Ovary (tissue), 7 donors: ENCODE measurements at regions not wholly inside any gene's neighbourhood (a gene's known extent, or its start where the extent isn't known, plus 50 kb on each side); places are given as distances from the start of the nearest gene placed in this dataset.

Experiments used
- DNase-seq, 5 donors: peaks; one replicate each; pipeline ENCODE4 v3.0.0-alpha.2; 2019 to 2020
- H3K27ac ChIP-seq, 2 donors: fragments of 200-600 bp; one replicate each; pipeline versions ENCODE4 v1.5.1 to v1.8.0; 2019 to 2022
- H3K27me3 ChIP-seq: fragments of 200-600 bp; one replicate; pipeline ENCODE4 v1.8.0; 2022
- H3K36me3 ChIP-seq: fragments of 200-600 bp; sonication (generic); one replicate; pipeline ENCODE4 v1.5.1; 2019
- H3K4me1 ChIP-seq: one replicate; pipeline ENCODE4 v1.8.1; 2013; ENCODE audit warnings: mild to moderate bottlenecking, moderate library complexity; ENCODE audit not compliant: insufficient read depth
- H3K4me3 ChIP-seq: fragments of 200-600 bp; sonication (generic); one replicate; pipeline ENCODE4 v1.5.1; 2017
- H3K9me3 ChIP-seq, 2 donors: fragments of 200-600 bp in 1 of 2; sonication (generic) in 1 of 2; one replicate each; pipeline versions ENCODE4 v1.5.1 to v1.8.1; 2013 to 2019; ENCODE audit warnings: mild to moderate bottlenecking in 1 of 2, moderate library complexity in 1 of 2
- CTCF ChIP-seq, 3 donors: fragments of 450-650 bp in 2 of 3; fragments of 200-600 bp in 1 of 3; IDR thresholded peaks; one replicate each; pipeline versions ENCODE4 v1.5.1 to v1.8.0; 2016 to 2022; ENCODE audit warnings: antibody characterized with exemption in 3 of 3, mild to moderate bottlenecking in 1 of 3
- EP300 ChIP-seq: sonication (generic); formaldehyde crosslinking; IDR thresholded peaks from one replicate; pipeline ENCODE4 v1.6.1; 2017; ENCODE audit warnings: antibody characterized with exemption
- POLR2A ChIP-seq: fragments of 450-650 bp; IDR thresholded peaks from one replicate; pipeline ENCODE4 v1.6.1; 2017; ENCODE audit warnings: antibody characterized with exemption, mild to moderate bottlenecking, moderate library complexity
- WGBS, 3 donors: extraction: QIAGEN DNeasy Blood & Tissue Kit in 1 of 3; methylation state at CpG; one replicate each; pipeline versions ENCODE4 v1.1.5 to v1.1.7; 2013 to 2017; 5-methylcytosine and 5-hydroxymethylcytosine counted together
- intact Hi-C, 4 donors: fragments of 100-400 bp; cut with DNase I; formaldehyde crosslinking; loops; one replicate each; pipeline versions ENCODE4 v1.11.0 to v1.15.1; 2022 to 2023
- donor health status: DM: no; HTN: no; CAD: no; lungs with moderate emphysema.
- donor health status: DM: no; HTN: no; CAD: no.
- donor health status: Bipolar disorder and iron deficiency.
- donor health status: DM: no; HTN: no; CAD: no.
- donor health status: DM: yes; HTN: yes; CAD: no.

DNA sequence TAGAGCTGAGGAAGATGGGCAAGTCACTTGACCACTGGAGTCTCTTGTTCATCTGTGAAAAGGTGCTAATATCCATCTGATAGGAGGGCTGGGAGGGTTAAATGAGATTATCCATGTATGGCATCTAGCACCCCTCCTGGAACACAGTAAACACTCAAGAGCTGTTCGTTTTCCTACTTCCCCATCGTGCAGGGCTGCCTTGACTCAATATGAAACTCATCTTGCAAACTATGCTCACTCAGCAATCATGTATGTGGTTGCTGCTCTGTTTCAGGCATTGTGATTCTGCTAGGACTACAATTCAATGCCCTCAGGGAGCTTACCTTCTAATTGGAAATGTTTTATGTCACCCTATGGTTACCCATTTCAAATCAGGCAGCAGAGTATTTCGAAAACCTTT lies 395.6 kb downstream of the BCAT1 start:
- Histone ChIP-seq H3K9me3 (no peaks in the 10 kb centered on the region), H3K4me3 (no peak overlapping the region), H3K4me1 (peaks cover 4% of the 10 kb centered on the region), H3K27me3 (no peaks in the 10 kb centered on the region), H3K36me3 (no peaks in the 10 kb centered on the region), H3K27ac (no peak overlapping the region)
- TF ChIP-seq POLR2A: no peak
- TF ChIP-seq EP300: no peak
- TF ChIP-seq CTCF (IDR thresholded peaks at IDR 0.05): no peak
- 88 to 98% (median 95%) methylated on average over 3 of the region's 3 CpGs for WGBS, 3 donors
- intact Hi-C loops: no loop called here
- DNase-seq: no peak

DNA sequence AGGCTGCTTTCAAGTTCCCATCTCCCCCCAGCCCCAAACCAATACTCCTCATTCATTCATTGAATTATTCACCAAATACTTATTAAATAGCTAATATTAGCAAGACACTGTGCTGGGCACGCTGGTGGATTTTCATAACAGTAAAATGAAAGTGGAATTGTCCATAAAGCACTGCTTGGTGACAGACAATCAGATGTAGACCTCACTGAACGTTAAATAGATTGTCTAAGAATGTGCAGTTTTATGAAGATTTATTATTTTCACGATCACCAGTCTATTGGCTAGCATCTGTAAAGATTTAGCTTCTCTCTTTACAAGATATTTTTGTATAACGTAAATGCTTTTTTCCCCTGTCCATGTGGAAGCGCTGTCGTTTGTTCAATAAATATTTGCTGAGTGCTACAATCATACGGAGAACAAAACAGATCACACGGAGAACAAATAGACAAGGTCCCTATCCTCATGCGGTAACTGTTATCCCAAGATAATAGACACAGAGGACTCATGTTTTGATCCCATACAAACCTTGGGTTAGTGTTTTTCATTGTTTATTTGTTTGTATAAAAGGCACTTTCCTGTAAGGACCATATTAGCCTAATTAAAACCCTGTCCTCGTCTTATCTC lies 397.6 kb downstream of the BCAT1 start:
- Histone ChIP-seq H3K4me1 (peaks cover 4% of the 10 kb centered on the region), H3K27me3 (no peaks in the 10 kb centered on the region), H3K36me3 (no peaks in the 10 kb centered on the region), H3K27ac (no peak overlapping the region), H3K9me3 (no peaks in the 10 kb centered on the region), H3K4me3 (no peak overlapping the region)
- DNase-seq: no peak
- 15 to 21% (median 18%) methylated on average over 10 of the region's 10 CpGs for WGBS, 3 donors
- intact Hi-C loops: no loop called here
- no peak for TF ChIP-seq POLR2A
- TF ChIP-seq CTCF (IDR thresholded peaks at IDR 0.05): no peak
- TF ChIP-seq EP300: no peak

DNA sequence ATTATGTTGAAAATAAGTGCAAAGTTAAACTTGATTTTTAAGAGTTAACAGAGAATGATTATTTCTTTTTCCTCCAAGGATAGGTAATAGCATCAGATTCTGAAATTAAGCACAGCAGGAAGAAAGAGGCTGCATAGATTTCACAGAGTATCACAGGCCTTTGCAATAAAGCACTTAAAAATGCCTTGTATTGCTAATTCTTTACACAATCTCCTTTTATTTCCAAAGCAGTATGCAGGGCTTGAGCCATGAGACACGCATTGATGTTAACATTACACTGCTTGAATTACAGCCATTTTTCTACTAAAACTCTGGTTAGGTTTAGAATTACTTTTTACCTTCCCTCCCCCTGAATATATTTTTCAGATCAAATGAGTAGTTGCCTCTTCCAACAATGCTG lies 398.3 kb downstream of the BCAT1 start:
- WGBS, 3 donors: 16 to 20% (median 17%) methylated on average over 1 of the region's 1 CpG
- Histone ChIP-seq H3K27ac (no peak overlapping the region), H3K36me3 (no peaks in the 10 kb centered on the region), H3K9me3 (no peaks in the 10 kb centered on the region), H3K4me1 (peaks cover under 1% of the 10 kb centered on the region), H3K4me3 (no peak overlapping the region), H3K27me3 (no peaks in the 10 kb centered on the region)
- TF ChIP-seq EP300 (no peak), POLR2A (no peak), CTCF (IDR thresholded peaks at IDR 0.05) (no peak)
- no peak for DNase-seq
- intact Hi-C loops: no loop called here

DNA sequence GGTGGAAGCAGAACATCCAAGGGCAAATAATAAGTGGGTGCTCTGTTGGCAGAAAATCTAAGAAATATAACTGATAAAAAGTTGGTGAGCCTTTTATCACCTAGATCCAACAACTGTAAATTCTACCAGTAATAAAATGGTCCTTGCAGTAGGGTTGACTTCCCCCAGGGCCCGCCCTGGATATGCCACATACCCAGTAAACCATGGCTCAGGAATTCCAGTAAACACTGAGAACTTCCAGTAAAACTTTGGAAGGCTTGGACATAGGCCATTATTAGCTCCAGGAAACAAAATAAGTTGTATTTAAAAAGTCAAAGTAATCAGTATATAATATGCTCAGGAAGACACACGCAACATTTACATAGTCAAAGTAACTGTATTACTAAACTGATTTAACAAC lies 402.2 kb downstream of the BCAT1 start:
- Histone ChIP-seq H3K4me3 (no peak overlapping the region), H3K27ac (no peak overlapping the region), H3K4me1 (no peaks in the 10 kb centered on the region), H3K9me3 (no peaks in the 10 kb centered on the region), H3K36me3 (no peaks in the 10 kb centered on the region), H3K27me3 (no peaks in the 10 kb centered on the region)
- intact Hi-C loops: no loop called here
- no peak for DNase-seq
- WGBS, 3 donors: 93 to 96% (median 95%) methylated on average over 2 of the region's 2 CpGs
- TF ChIP-seq POLR2A (no peak), CTCF (IDR thresholded peaks at IDR 0.05) (no peak), EP300 (no peak)
